PC-9 (cell line): ENCODE measurements at regions not wholly inside any gene's neighbourhood (a gene's known extent, or its start where the extent isn't known, plus 50 kb on each side); places are given as distances from the start of the nearest gene placed in this dataset.

ENCODE experiments used
- BruUV-seq: library from RNA; stranded (reverse); fragments of 400-500 nt; replicated peaks from 2 replicates; lab custom pipeline; 2021; lab: Mats Ljungman, UMichigan
- CTCF ChIA-PET: fragments of 300-600 bp; sonication (Branson Sonifier 250); formaldehyde crosslinking; loops from one replicate; lab custom pipeline; 2022; ENCODE audit warnings: antibody characterized with exemption; lab: Charles Lee
- POLR2A ChIA-PET: fragments of 300-600 bp; sonication (Branson Sonifier 250); formaldehyde crosslinking; loops from one replicate; lab custom pipeline; 2022; ENCODE audit warnings: antibody characterized with exemption; ENCODE audit not compliant: unreplicated experiment; lab: Charles Lee
- DNase-seq, 2 experiments: peaks; one replicate each; pipeline versions ENCODE4 v3.0.0 to v3.0.0-alpha.2; 2015 to 2022; ENCODE audit warnings: mixed read lengths in 1 of 2
- H2AFZ ChIP-seq: fragments of 200-600 bp; sonication (generic); 2 replicates; pipeline ENCODE4 v1.8.1; 2017; ENCODE audit warnings: antibody characterized with exemption
- H3F3A ChIP-seq: fragments of 200-600 bp; sonication (generic); 2 replicates; pipeline ENCODE4 v1.8.1; 2017; ENCODE audit warnings: antibody characterized with exemption, mild to moderate bottlenecking, low read depth; ENCODE audit not compliant: insufficient read depth
- H3K27ac ChIP-seq: fragments of 200-600 bp; sonication (generic); 2 replicates; pipeline ENCODE4 v1.6.1; 2016; ENCODE audit warnings: mixed run types
- H3K27me3 ChIP-seq: fragments of 200-600 bp; sonication (generic); 2 replicates; pipeline ENCODE4 v1.6.1; 2016; ENCODE audit warnings: low read depth, mixed run types; ENCODE audit not compliant: insufficient read depth
- H3K36me3 ChIP-seq: fragments of 200-600 bp; sonication (generic); 2 replicates; pipeline ENCODE4 v1.6.1; 2016; ENCODE audit warnings: low read depth, mixed run types
- H3K4me1 ChIP-seq: fragments of 200-600 bp; sonication (generic); replicated peaks from 2 replicates; pipeline ENCODE4 v1.6.1; 2016; ENCODE audit warnings: mixed run types; ENCODE audit not compliant: insufficient read depth
- H3K4me2 ChIP-seq: fragments of 200-600 bp; sonication (generic); 2 replicates; pipeline ENCODE4 v1.6.1; 2017; ENCODE audit warnings: mixed run types
- H3K4me3 ChIP-seq: fragments of 200-600 bp; sonication (generic); 2 replicates; pipeline ENCODE4 v1.6.1; 2016; ENCODE audit warnings: mixed run types
- H3K79me2 ChIP-seq: fragments of 200-600 bp; sonication (generic); 2 replicates; pipeline ENCODE4 v1.6.1; 2017; ENCODE audit warnings: low read depth, mixed run types
- H3K9me2 ChIP-seq: fragments of 200-600 bp; sonication (generic); 2 replicates; pipeline ENCODE4 v1.8.1; 2017; ENCODE audit warnings: mild to moderate bottlenecking; ENCODE audit not compliant: insufficient read depth
- H3K9me3 ChIP-seq: fragments of 200-600 bp; sonication (generic); 2 replicates; pipeline ENCODE4 v1.8.1; 2016; ENCODE audit warnings: low read depth; ENCODE audit not compliant: insufficient read depth
- H4K20me1 ChIP-seq: fragments of 200-600 bp; sonication (generic); 2 replicates; pipeline ENCODE4 v1.8.1; 2017; ENCODE audit not compliant: insufficient read depth
- EZH2 ChIP-seq: fragments of 200-600 bp; sonication (generic); IDR thresholded peaks from 2 replicates; pipeline ENCODE4 v1.8.0; 2017; ENCODE audit warnings: antibody characterized with exemption, low read depth
- intact Hi-C: fragments of 100-400 bp; cut with micrococcal nuclease; formaldehyde crosslinking; loops from one replicate; pipeline ENCODE4 v1.10.0; 2022; ENCODE audit not compliant: unreplicated experiment
- TF ChIP-seq, protein P1 (sequence below): fragments of 200-600 bp; sonication (generic); conservative IDR thresholded peaks from 2 replicates; pipeline ENCODE4 v1.6.1; 2017; ENCODE audit warnings: mixed run types, antibody characterized with exemption, mild to moderate bottlenecking, moderate library complexity

DNA sequence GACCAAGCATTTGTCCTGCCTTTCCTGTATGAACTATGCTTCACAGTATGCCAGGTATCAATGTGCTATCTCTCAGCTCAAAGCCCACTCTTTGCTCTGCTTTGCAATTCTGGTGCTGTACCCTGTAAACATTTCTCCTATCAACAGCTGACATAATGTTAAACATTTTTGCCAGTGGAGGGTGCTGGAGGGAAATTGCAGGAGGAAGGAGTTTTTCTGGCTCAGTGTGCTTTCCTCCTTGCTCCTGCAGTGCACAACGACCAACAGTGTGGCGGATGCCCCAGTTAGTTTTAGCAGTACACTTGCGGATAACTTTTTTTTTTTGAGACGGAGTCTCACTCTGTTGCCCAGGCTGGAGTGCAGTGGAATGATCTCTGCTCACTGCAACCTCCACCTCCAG, 67.1 kb upstream of the PTGFRN start:
- ChIA-PET CTCF (interaction anchor here (0.6 kb wide), 1 partner anchor 40 kb away, joined by 3 read pairs; no protein-coding TSS in a partner anchor), POLR2A (no interaction called here)
- H3K27me3 ChIP-seq: no peaks in the 10 kb centered on the region
- no peak overlapping the region for H3K4me3 ChIP-seq
- TF ChIP-seq, protein P1, sequence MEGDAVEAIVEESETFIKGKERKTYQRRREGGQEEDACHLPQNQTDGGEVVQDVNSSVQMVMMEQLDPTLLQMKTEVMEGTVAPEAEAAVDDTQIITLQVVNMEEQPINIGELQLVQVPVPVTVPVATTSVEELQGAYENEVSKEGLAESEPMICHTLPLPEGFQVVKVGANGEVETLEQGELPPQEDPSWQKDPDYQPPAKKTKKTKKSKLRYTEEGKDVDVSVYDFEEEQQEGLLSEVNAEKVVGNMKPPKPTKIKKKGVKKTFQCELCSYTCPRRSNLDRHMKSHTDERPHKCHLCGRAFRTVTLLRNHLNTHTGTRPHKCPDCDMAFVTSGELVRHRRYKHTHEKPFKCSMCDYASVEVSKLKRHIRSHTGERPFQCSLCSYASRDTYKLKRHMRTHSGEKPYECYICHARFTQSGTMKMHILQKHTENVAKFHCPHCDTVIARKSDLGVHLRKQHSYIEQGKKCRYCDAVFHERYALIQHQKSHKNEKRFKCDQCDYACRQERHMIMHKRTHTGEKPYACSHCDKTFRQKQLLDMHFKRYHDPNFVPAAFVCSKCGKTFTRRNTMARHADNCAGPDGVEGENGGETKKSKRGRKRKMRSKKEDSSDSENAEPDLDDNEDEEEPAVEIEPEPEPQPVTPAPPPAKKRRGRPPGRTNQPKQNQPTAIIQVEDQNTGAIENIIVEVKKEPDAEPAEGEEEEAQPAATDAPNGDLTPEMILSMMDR: no peak; the same call in 1 of the 2 replicates
- no peak for TF ChIP-seq EZH2
- H3K79me2 ChIP-seq: no peaks in the 10 kb centered on the region
- H3K9me2 ChIP-seq: no peaks in the 10 kb centered on the region
- peaks cover 12% of the 10 kb centered on the region for H3K9me3 ChIP-seq
- no peaks in the 10 kb centered on the region for H3K4me1 ChIP-seq
- no peak overlapping the region for H2AFZ ChIP-seq
- no peak for DNase-seq
- H3K36me3 ChIP-seq: no peaks in the 10 kb centered on the region
- intact Hi-C loops: no loop called here
- no TSS peak for BruUV-seq
- H3K27ac ChIP-seq: no peak overlapping the region
- H4K20me1 ChIP-seq: no peaks in the 10 kb centered on the region
- H3F3A ChIP-seq: no peaks in the 10 kb centered on the region
- H3K4me2 ChIP-seq: no peak overlapping the region

DNA sequence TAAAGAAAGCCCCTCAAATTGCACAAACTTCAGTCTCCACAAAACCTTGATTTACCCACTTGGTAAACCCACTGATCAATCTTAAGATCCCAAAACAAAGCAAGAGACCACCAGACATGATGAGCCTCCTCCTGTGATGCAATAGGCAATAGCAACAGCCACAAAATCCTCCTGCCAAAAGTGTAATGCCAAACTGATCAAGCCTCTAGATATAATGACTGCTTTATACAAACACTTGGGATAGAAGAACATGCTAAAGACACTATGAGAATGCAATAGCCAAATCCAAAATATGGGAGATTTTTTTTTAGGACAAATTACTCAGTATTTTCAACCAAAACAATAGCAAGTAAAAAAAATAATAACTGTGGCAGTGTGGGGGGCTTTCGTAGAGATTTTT, 64.9 kb upstream of the PTGFRN start:
- H3K9me2 ChIP-seq: no peaks in the 10 kb centered on the region
- H3K9me3 ChIP-seq: peaks cover 12% of the 10 kb centered on the region
- H2AFZ ChIP-seq: no peak overlapping the region
- BruUV-seq: no TSS peak
- H3K27ac ChIP-seq: no peak overlapping the region
- no peaks in the 10 kb centered on the region for H4K20me1 ChIP-seq
- H3K36me3 ChIP-seq: no peaks in the 10 kb centered on the region
- H3K27me3 ChIP-seq: no peaks in the 10 kb centered on the region
- no peak for DNase-seq
- POLR2A ChIA-PET: interaction anchor here (0.7 kb wide), 1 partner anchor 14 kb away, joined by 3 read pairs; no protein-coding TSS in a partner anchor
- CTCF ChIA-PET: no interaction called here
- intact Hi-C loops: no loop called here
- no peaks in the 10 kb centered on the region for H3K4me1 ChIP-seq
- no peaks in the 10 kb centered on the region for H3F3A ChIP-seq
- no peak overlapping the region for H3K4me2 ChIP-seq
- TF ChIP-seq EZH2: no peak
- TF ChIP-seq, protein P1: no peak
- no peaks in the 10 kb centered on the region for H3K79me2 ChIP-seq
- H3K4me3 ChIP-seq: no peak overlapping the region

DNA sequence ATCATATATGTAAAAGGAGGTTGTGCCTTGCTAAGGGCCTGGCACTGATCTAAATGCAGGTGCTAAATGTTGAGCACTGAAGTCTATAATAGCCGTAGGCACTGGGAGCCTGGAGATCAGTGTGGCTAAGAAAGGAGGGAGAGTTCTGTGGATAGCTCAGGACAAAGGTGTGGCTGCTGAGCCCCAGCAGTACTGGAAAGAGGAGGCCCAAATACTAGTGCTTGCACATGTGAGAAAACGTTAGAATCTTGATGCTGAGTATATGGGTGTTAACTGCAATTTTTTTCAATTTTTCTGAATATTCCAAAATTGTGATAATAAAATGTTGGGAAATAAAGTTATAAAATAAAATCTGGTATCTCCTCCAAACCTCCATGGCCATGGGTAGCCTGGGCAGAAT, 62.5 kb upstream of the PTGFRN start:
- Histone ChIP-seq H3K4me1 (peaks cover 1% of the 10 kb centered on the region; the same call in 1 of the 2 replicates), H3F3A (no peaks in the 10 kb centered on the region), H3K27ac (no peak overlapping the region), H3K9me3 (peaks cover 12% of the 10 kb centered on the region), H3K79me2 (no peaks in the 10 kb centered on the region), H3K36me3 (no peaks in the 10 kb centered on the region), H2AFZ (no peak overlapping the region), H3K4me2 (no peak overlapping the region), H3K4me3 (no peak overlapping the region), H3K27me3 (no peaks in the 10 kb centered on the region), H3K9me2 (no peaks in the 10 kb centered on the region), H4K20me1 (no peaks in the 10 kb centered on the region)
- CTCF ChIA-PET: no interaction called here
- BruUV-seq: no TSS peak
- TF ChIP-seq, protein P1: no peak
- TF ChIP-seq EZH2: no peak
- intact Hi-C loops: no loop called here
- DNase-seq: no peak
- POLR2A ChIA-PET: no interaction called here
